ENCODE measurements at regions not wholly inside any gene's neighbourhood (a gene's known extent, or its start where the extent isn't known, plus 50 kb on each side); places are given as distances from the start of the nearest gene placed in this dataset.

DNA sequence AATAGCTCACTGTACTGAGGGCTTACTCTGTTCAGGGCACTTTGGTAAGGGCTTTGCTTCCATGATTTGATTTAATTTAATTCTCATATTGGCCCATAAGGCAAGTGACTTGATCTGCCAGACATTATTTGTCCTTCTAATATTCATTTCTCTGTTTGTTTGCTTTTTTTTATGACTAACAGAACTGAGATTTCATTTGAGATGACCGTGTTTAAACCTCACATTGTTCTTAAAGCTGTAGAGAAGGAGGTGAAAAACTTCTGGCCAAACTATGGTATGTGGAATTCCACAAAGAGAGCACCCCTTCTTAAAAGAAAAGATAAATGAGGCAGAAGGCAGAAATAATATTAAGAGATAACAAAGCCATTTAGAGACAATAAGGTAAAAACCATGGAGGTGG lies 775.6 kb upstream of the ACO1 start:
- Histone ChIP-seq H2AFZ (ENCODE audit: low read depth, low read length) (no peak overlapping the region), H3K4me2 (ENCODE audit: insufficient read depth, low read length) (no peak overlapping the region), H3K9me1 (ENCODE audit: control insufficient read depth, insufficient read depth, low read length) (no peaks in the 10 kb centered on the region), H3K4me1 (replicated peaks in 1 of 2; ENCODE audit: control insufficient read depth in 2 of 2, insufficient read depth in 2 of 2, low read length in 2 of 2) (no peaks in the 10 kb centered on the region), H3K4me3 (no peak overlapping the region), H3K36me3 (ENCODE audit: control insufficient read depth, insufficient read depth, low read length) (no peaks in the 10 kb centered on the region), H3K9me3 (replicated peaks; ENCODE audit: control insufficient read depth, insufficient read depth, low read depth, low read length) (no peaks in the 10 kb centered on the region), H3K79me2 (ENCODE audit: control insufficient read depth, insufficient read depth, low read length) (no peaks in the 10 kb centered on the region), H4K20me1 (replicated peaks; ENCODE audit: control insufficient read depth, insufficient read depth, low read length) (no peaks in the 10 kb centered on the region), H3K27ac (ENCODE audit: extremely low read depth, low read depth, low read length) (no peak overlapping the region), H3K9ac (ENCODE audit: insufficient read depth in 1 of 2, low read depth in 2 of 2, low read length in 2 of 2) (no peak overlapping the region), H3K27me3 (ENCODE audit: control insufficient read depth in 2 of 2, insufficient read depth in 2 of 2, low read length in 2 of 2) (no peaks in the 10 kb centered on the region)
- WGBS (ENCODE audit: insufficient coverage, low coverage, missing lambda C conversion rate): no CpG with 5 or more reads among the region's 1 CpG
- ATAC-seq (no peak), FAIRE-seq (no peak), DNase-seq (ENCODE audit: extremely low read depth in 1 of 4, low spot score in 3 of 4) (no peak)
- in situ Hi-C loops (cut with MboI) (no loop called here), intact Hi-C loops (cut with micrococcal nuclease) (no loop called here)
- POLR2A ChIA-PET: no interaction called here
- BruUV-seq (replicated peaks): no TSS peak
- CTCF ChIA-PET (ENCODE audit: low intra/inter-chr PET ratio): no interaction called here
- no peak for TF ChIP-seq GTF2A2 (tag; IDR thresholded peaks at IDR 0.05)
- no peak for TF ChIP-seq ZNF75A (CRISPR knock-in tag; IDR thresholded peaks at IDR 0.05)
- TF ChIP-seq PRDM10 (IDR thresholded peaks at IDR 0.05; ENCODE audit: partially characterized antibody): no peak
- no peak for TF ChIP-seq ZNF121 (CRISPR knock-in tag; conservative IDR thresholded peaks at IDR 0.05)
- no peak for TF ChIP-seq WHSC1 (IDR thresholded peaks at IDR 0.05; ENCODE audit: low read length)
- TF ChIP-seq POLR3A (IDR thresholded peaks at IDR 0.05; ENCODE audit: borderline replicate concordance, extremely low read depth, insufficient read depth, insufficient read length): no peak
- no peak for TF ChIP-seq PHB2 (IDR thresholded peaks at IDR 0.05; ENCODE audit: low read depth)
- no peak for TF ChIP-seq FOXA3 (CRISPR knock-in tag; conservative IDR thresholded peaks at IDR 0.05 in 1 of 2, IDR thresholded peaks at IDR 0.05 in 1 of 2)
- no peak for TF ChIP-seq PURB (CRISPR knock-in tag; IDR thresholded peaks at IDR 0.05; ENCODE audit: low read depth)
- TF ChIP-seq, protein P1, sequence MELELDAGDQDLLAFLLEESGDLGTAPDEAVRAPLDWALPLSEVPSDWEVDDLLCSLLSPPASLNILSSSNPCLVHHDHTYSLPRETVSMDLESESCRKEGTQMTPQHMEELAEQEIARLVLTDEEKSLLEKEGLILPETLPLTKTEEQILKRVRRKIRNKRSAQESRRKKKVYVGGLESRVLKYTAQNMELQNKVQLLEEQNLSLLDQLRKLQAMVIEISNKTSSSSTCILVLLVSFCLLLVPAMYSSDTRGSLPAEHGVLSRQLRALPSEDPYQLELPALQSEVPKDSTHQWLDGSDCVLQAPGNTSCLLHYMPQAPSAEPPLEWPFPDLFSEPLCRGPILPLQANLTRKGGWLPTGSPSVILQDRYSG (tag; conservative IDR thresholded peaks at IDR 0.05; ENCODE audit: low read depth): no peak
- no peak for TF ChIP-seq TAF7 (tag; IDR thresholded peaks at IDR 0.05)
- no peak for TF ChIP-seq SREBF2 (CRISPR knock-in tag; IDR thresholded peaks at IDR 0.05)
- TF ChIP-seq ZBTB1 (CRISPR knock-in tag; IDR thresholded peaks at IDR 0.05; ENCODE audit: borderline replicate concordance, low read depth): no peak
- no peak for TF ChIP-seq POLR2A (conservative IDR thresholded peaks at IDR 0.05)
- no peak for TF ChIP-seq MXI1 (IDR thresholded peaks at IDR 0.05; ENCODE audit: low read depth, low read length)
- TF ChIP-seq SMAD3 (CRISPR knock-in tag; conservative IDR thresholded peaks at IDR 0.05): no peak
- no peak for TF ChIP-seq ZNF324 (CRISPR knock-in tag; IDR thresholded peaks at IDR 0.05)
- TF ChIP-seq ZNF668 (CRISPR knock-in tag; IDR thresholded peaks at IDR 0.05): no peak

All from K562 (cell line).